ENCODE measurements at regions not wholly inside any gene's neighbourhood (a gene's known extent, or its start where the extent isn't known, plus 50 kb on each side); places are given as distances from the start of the nearest gene placed in this dataset.

DNA sequence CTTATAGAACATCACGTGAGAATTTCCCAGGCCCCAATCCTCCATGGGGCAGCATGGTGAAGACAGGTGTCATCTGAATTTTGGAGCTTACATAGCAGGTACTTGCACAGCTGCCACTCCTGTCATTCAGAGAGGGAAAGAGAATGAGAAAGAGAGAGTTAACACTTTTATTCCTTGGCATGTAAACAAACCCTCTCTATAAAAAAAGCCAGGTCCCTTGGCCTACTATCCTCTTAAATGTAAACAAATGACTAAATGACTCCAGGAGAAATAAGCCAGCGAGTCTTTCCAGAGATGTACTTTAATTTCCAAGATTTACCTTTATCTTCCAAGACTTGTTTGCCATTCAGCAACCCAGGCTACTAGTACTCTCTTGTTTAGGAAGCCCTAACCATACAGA, 195.3 kb upstream of the HTR2A start (continued):
- TF ChIP-seq, protein P1, sequence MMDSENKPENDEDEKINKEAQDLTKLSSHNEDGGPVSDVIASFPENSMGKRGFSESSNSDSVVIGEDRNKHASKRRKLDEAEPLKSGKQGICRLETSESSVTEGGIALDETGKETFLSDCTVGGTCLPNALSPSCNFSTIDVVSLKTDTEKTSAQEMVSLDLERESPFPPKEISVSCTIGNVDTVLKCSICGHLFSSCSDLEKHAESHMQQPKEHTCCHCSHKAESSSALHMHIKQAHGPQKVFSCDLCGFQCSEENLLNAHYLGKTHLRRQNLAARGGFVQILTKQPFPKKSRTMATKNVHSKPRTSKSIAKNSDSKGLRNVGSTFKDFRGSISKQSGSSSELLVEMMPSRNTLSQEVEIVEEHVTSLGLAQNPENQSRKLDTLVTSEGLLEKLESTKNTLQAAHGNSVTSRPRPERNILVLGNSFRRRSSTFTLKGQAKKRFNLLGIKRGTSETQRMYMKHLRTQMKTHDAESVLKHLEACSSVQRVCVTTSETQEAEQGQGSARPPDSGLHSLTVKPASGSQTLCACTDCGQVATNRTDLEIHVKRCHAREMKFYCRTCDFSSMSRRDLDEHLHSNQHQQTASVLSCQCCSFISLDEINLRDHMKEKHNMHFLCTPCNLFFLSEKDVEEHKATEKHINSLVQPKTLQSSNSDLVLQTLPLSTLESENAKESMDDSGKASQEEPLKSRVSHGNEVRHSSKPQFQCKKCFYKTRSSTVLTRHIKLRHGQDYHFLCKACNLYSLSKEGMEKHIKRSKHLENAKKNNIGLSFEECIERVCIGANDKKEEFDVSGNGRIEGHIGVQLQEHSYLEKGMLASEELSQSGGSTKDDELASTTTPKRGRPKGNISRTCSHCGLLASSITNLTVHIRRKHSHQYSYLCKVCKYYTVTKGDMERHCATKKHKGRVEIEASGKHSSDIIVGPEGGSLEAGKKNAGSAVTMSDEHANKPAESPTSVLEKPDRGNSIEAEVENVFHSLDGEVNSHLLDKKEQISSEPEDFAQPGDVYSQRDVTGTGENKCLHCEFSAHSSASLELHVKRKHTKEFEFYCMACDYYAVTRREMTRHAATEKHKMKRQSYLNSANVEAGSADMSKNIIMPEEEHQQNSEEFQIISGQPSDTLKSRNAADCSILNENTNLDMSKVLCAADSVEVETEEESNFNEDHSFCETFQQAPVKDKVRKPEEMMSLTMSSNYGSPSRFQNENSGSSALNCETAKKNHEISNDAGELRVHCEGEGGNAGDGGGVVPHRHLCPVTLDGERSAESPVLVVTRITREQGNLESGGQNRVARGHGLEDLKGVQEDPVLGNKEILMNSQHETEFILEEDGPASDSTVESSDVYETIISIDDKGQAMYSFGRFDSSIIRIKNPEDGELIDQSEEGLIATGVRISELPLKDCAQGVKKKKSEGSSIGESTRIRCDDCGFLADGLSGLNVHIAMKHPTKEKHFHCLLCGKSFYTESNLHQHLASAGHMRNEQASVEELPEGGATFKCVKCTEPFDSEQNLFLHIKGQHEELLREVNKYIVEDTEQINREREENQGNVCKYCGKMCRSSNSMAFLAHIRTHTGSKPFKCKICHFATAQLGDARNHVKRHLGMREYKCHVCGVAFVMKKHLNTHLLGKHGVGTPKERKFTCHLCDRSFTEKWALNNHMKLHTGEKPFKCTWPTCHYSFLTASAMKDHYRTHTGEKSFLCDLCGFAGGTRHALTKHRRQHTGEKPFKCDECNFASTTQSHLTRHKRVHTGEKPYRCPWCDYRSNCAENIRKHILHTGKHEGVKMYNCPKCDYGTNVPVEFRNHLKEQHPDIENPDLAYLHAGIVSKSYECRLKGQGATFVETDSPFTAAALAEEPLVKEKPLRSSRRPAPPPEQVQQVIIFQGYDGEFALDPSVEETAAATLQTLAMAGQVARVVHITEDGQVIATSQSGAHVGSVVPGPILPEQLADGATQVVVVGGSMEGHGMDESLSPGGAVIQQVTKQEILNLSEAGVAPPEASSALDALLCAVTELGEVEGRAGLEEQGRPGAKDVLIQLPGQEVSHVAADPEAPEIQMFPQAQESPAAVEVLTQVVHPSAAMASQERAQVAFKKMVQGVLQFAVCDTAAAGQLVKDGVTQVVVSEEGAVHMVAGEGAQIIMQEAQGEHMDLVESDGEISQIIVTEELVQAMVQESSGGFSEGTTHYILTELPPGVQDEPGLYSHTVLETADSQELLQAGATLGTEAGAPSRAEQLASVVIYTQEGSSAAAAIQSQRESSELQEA (CRISPR knock-in tag; IDR thresholded peaks at IDR 0.05; ENCODE audit: not compliant biosample characterization) = no peak
- TF ChIP-seq SP1 (IDR thresholded peaks at IDR 0.05) (no peak), SP1 (CRISPR knock-in tag; IDR thresholded peaks at IDR 0.05) (no peak), GABPA (IDR thresholded peaks at IDR 0.05; ENCODE audit: low read depth, low read length) (no peak), GABPA (CRISPR knock-in tag; IDR thresholded peaks at IDR 0.05; ENCODE audit: low read depth) (no peak), ATF2 (CRISPR knock-in tag; IDR thresholded peaks at IDR 0.05) (no peak), KAT2B (IDR thresholded peaks at IDR 0.05; ENCODE audit: borderline replicate concordance, low read depth, low read length) (no peak)

All from HepG2 (cell line).